Hepatocyte (in vitro differentiated cells): ENCODE measurements at regions not wholly inside any gene's neighbourhood (a gene's known extent, or its start where the extent isn't known, plus 50 kb on each side); places are given as distances from the start of the nearest gene placed in this dataset.

Experiments used
- DNase-seq: peaks from one replicate; pipeline ENCODE4 v3.0.0-alpha.2; 2016; ENCODE audit warnings: low spot score
- H2AFZ ChIP-seq: fragments of 200-600 bp; sonication (generic); 2 replicates; pipeline ENCODE4 v1.6.0; 2016; ENCODE audit warnings: antibody characterized with exemption, mild to moderate bottlenecking
- H3K27ac ChIP-seq: fragments of 200-600 bp; sonication (generic); 2 replicates; pipeline ENCODE4 v1.5.1; 2016; ENCODE audit warnings: mild to moderate bottlenecking
- H3K27me3 ChIP-seq: fragments of 200-600 bp; sonication (generic); 2 replicates; pipeline ENCODE4 v1.6.1; 2016
- H3K36me3 ChIP-seq: fragments of 200-600 bp; sonication (generic); replicated peaks from 2 replicates; pipeline ENCODE4 v1.5.1; 2016; ENCODE audit warnings: low read depth; ENCODE audit not compliant: insufficient read depth
- H3K4me1 ChIP-seq: fragments of 200-600 bp; sonication (generic); 2 replicates; pipeline ENCODE4 v1.5.1; 2016; ENCODE audit warnings: mild to moderate bottlenecking, moderate library complexity; ENCODE audit not compliant: insufficient read depth
- H3K4me2 ChIP-seq: fragments of 200-600 bp; sonication (generic); 2 replicates; pipeline ENCODE4 v1.6.0; 2016
- H3K4me3 ChIP-seq: fragments of 200-600 bp; sonication (generic); 2 replicates; pipeline ENCODE4 v1.5.1; 2016; ENCODE audit warnings: mild to moderate bottlenecking
- H3K79me2 ChIP-seq: fragments of 200-600 bp; sonication (generic); 2 replicates; pipeline ENCODE4 v1.6.0; 2017; ENCODE audit warnings: mild to moderate bottlenecking
- H3K9me2 ChIP-seq: fragments of 200-600 bp; sonication (generic); replicated peaks from 2 replicates; pipeline ENCODE4 v1.6.0; 2017; ENCODE audit warnings: mild to moderate bottlenecking; ENCODE audit not compliant: insufficient read depth
- H3K9me3 ChIP-seq: fragments of 200-600 bp; sonication (generic); 2 replicates; pipeline ENCODE4 v1.5.1; 2016; ENCODE audit warnings: low read depth, mild to moderate bottlenecking
- H4K20me1 ChIP-seq: fragments of 200-600 bp; sonication (generic); 2 replicates; pipeline ENCODE4 v1.6.0; 2016; ENCODE audit warnings: mild to moderate bottlenecking; ENCODE audit not compliant: insufficient read depth, poor library complexity, severe bottlenecking
- EZH2 ChIP-seq: fragments of 200-600 bp; sonication (generic); IDR thresholded peaks from 2 replicates; pipeline ENCODE4 v1.6.1; 2016; ENCODE audit warnings: antibody characterized with exemption, mild to moderate bottlenecking, borderline replicate concordance
- EZH2phosphoT487 ChIP-seq: fragments of 200-600 bp; sonication (generic); IDR thresholded peaks from one replicate; pipeline ENCODE4 v1.6.1; 2018; ENCODE audit warnings: antibody characterized with exemption, mild to moderate bottlenecking, low read depth, moderate library complexity; ENCODE audit not compliant: unreplicated experiment, severe bottlenecking
- WGBS: methylation state at CpG from one replicate; pipeline ENCODE4 v1.1.6; 2016; ENCODE audit warnings: low lambda C conversion rate; ENCODE audit errors: missing lambda C conversion rate; 5-methylcytosine and 5-hydroxymethylcytosine counted together
- TF ChIP-seq, protein P1 (sequence below): fragments of 200-600 bp; sonication (generic); IDR thresholded peaks from 2 replicates; pipeline ENCODE4 v1.5.1; 2016; ENCODE audit warnings: antibody characterized with exemption, mild to moderate bottlenecking; ENCODE audit not compliant: poor library complexity

DNA sequence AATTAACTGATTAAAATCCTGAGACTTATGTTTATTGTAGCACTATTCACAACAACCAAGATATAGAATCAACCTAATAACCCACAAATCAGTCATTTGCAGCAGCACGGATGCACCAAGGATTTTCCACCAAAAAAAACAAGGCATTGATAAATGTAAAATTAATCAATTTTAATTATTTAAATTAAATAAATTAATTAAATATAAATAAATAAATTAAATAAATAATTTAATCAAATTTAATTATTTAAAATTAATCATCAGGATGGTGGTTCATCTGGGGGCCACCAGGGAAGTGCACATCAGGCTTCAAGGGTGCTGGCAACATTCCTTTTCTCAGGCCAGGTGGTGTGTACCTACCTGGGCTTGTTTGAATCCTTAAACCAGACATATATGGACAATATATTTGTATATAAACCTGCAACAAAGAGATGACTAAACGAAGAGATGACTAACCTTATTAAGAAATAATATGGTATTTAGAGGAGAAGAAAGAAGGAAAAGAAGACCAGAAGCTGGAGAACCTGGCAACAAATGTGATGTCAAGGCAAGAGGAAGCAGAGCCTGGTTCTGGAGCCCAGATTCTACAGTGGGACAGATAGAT, 89.2 kb downstream of the CD164 start:
- Histone ChIP-seq H3K27ac (no peak overlapping the region), H3K4me1 (peaks cover 18% of the 10 kb centered on the region), H3K79me2 (no peaks in the 10 kb centered on the region), H3K4me3 (no peak overlapping the region), H2AFZ (no peak overlapping the region), H4K20me1 (no peaks in the 10 kb centered on the region), H3K27me3 (no peaks in the 10 kb centered on the region), H3K9me2 (no peaks in the 10 kb centered on the region), H3K36me3 (no peaks in the 10 kb centered on the region), H3K9me3 (no peaks in the 10 kb centered on the region), H3K4me2 (no peak overlapping the region)
- no peak for TF ChIP-seq EZH2phosphoT487
- TF ChIP-seq, protein P1, sequence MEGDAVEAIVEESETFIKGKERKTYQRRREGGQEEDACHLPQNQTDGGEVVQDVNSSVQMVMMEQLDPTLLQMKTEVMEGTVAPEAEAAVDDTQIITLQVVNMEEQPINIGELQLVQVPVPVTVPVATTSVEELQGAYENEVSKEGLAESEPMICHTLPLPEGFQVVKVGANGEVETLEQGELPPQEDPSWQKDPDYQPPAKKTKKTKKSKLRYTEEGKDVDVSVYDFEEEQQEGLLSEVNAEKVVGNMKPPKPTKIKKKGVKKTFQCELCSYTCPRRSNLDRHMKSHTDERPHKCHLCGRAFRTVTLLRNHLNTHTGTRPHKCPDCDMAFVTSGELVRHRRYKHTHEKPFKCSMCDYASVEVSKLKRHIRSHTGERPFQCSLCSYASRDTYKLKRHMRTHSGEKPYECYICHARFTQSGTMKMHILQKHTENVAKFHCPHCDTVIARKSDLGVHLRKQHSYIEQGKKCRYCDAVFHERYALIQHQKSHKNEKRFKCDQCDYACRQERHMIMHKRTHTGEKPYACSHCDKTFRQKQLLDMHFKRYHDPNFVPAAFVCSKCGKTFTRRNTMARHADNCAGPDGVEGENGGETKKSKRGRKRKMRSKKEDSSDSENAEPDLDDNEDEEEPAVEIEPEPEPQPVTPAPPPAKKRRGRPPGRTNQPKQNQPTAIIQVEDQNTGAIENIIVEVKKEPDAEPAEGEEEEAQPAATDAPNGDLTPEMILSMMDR: no peak
- no peak for TF ChIP-seq EZH2
- no peak for DNase-seq
- 89% methylated on average over 2 of the region's 2 CpGs for WGBS

DNA sequence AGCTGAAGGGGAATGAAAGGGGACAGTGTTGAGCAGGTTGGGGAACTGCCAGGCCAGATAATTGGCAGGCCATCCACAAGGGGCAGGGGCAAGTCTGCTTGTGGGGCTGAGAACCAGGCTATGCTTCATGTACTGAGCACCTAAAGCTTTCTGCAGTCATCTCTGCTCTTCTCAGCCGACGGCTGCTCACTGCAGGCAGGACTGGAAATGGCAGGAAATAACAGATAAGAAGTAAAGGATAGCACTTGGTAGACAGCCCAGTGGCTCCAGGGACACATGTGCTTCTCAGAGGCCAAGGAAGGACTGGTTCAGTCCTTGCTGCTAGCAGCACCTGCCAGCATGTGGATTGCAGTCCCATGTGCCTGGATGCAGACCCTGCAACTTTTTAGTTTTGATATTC, 89.8 kb downstream of the CD164 start:
- peaks cover 14% of the 10 kb centered on the region for H3K4me1 ChIP-seq
- WGBS: 43% methylated on average over 2 of the region's 2 CpGs
- H3K9me3 ChIP-seq: no peaks in the 10 kb centered on the region
- no peaks in the 10 kb centered on the region for H3K79me2 ChIP-seq
- no peak for DNase-seq
- no peaks in the 10 kb centered on the region for H3K27me3 ChIP-seq
- no peaks in the 10 kb centered on the region for H3K9me2 ChIP-seq
- H3K4me3 ChIP-seq: no peak overlapping the region
- H4K20me1 ChIP-seq: no peaks in the 10 kb centered on the region
- no peak overlapping the region for H3K27ac ChIP-seq
- TF ChIP-seq EZH2phosphoT487: no peak
- TF ChIP-seq, protein P1: no peak
- no peak for TF ChIP-seq EZH2
- H2AFZ ChIP-seq: no peak overlapping the region
- H3K4me2 ChIP-seq: no peak overlapping the region
- no peaks in the 10 kb centered on the region for H3K36me3 ChIP-seq

DNA sequence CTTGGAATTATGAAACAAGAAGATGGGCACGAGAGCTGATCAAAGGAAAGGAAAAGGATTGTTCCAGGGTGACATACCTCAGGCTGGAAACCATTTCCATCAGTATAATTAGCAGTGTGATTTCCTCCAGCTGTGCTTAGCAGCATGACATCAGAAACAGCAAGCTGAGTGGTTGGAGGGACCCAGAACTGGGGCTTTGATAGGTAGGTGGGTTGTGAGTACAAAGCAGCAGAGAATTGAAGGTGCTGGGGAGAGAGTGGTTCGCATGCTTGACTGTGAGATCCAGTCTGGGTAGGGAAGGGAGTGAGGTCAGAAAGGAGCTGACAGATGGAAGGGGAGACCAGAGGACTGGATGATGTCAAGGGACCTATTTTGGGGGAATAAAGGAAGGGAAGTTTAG, 90.4 kb downstream of the CD164 start:
- H3K27me3 ChIP-seq: no peaks in the 10 kb centered on the region
- no peak for DNase-seq
- H4K20me1 ChIP-seq: no peaks in the 10 kb centered on the region
- no peak overlapping the region for H3K4me3 ChIP-seq
- H3K79me2 ChIP-seq: no peaks in the 10 kb centered on the region
- no peak overlapping the region for H3K4me2 ChIP-seq
- no peaks in the 10 kb centered on the region for H3K36me3 ChIP-seq
- no peak overlapping the region for H2AFZ ChIP-seq
- H3K9me3 ChIP-seq: no peaks in the 10 kb centered on the region
- no peaks in the 10 kb centered on the region for H3K9me2 ChIP-seq
- no peak for TF ChIP-seq EZH2
- WGBS: 69% methylated on average over 2 of the region's 2 CpGs
- H3K27ac ChIP-seq: no peak overlapping the region
- peaks cover 9% of the 10 kb centered on the region for H3K4me1 ChIP-seq

DNA sequence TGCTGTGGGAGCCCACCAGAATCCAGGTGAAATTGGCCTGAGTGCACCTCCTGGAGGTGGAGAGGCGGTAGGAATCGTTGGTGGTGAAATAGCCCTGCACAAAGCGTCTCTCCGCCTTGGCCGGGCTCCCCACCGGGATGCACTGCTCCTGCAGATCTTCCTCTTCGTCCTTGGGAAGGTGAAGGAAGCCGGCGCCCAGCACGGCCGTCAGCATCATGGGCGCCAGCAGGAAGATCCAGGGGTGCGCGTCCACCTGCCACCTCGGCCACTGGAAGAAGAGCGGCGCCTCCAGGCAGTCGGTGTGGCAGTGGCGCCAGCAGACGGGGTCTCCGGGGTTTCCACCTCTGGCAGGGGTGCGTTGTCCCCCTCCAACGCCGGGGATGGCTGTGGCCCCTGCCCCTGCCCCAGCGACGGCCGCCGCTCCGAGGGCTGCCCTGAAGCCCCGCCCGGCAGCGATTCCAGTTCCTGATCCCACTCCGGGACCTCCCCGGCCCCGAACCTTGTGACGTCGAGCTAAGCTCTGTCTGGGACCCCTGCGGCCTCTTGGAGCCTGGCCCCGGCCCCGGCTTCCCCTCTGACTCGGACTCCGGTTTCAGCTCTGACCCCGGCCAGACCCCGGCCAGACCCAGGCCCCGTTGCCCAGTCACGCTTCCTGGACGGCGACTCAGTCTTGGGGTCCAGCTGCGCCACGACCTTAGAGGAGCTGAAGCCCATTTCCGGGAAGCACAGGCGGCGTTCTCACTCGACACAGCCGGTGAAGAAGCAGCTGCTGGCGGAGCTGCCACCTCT, 91.9 kb downstream of the CD164 start:
- Histone ChIP-seq H3K9me2 (no peaks in the 10 kb centered on the region), H3K4me2 (no peak overlapping the region), H2AFZ (no peak overlapping the region), H3K27ac (no peak overlapping the region), H3K4me1 (no peaks in the 10 kb centered on the region), H3K27me3 (no peaks in the 10 kb centered on the region), H3K36me3 (no peaks in the 10 kb centered on the region), H3K79me2 (no peaks in the 10 kb centered on the region), H4K20me1 (no peaks in the 10 kb centered on the region), H3K4me3 (no peak overlapping the region), H3K9me3 (no peaks in the 10 kb centered on the region)
- no peak for DNase-seq
- WGBS: 96% methylated on average over 38 of the region's 56 CpGs
- TF ChIP-seq, protein P1: no peak
- no peak for TF ChIP-seq EZH2phosphoT487
- TF ChIP-seq EZH2: no peak
